IMR-90 (cell line): ENCODE measurements at regions not wholly inside any gene's neighbourhood (a gene's known extent, or its start where the extent isn't known, plus 50 kb on each side); places are given as distances from the start of the nearest gene placed in this dataset.

ENCODE experiments used
- ATAC-seq: fragments of 200-7000 bp; cut with Tn5 transposase; 2 replicates; pipeline ENCODE4 v1.9.1; 2020; ENCODE audit warnings: low read depth, mild to moderate bottlenecking, moderate library complexity
- BruUV-seq: library from RNA; stranded (reverse); fragments of 400-500 nt; replicated peaks from 2 replicates; lab custom pipeline; 2021; lab: Mats Ljungman, UMichigan
- CTCF ChIA-PET: fragments of 300-600 bp; formaldehyde crosslinking; extraction: SDS; loops from one replicate; lab custom pipeline; 2021; ENCODE audit warnings: antibody characterized with exemption; lab: Yijun Ruan, JAX
- POLR2A ChIA-PET: fragments of 300-600 bp; sonication (Branson Sonifier 250); formaldehyde crosslinking; loops from one replicate; lab custom pipeline; 2022; ENCODE audit warnings: antibody characterized with exemption; ENCODE audit not compliant: unreplicated experiment; lab: Charles Lee
- DNase-seq: peaks from one replicate; pipeline ENCODE4 v3.0.0; 2013
- H2AFZ ChIP-seq: replicated peaks from 2 replicates; pipeline ENCODE3; 2013; ENCODE audit warnings: low read length, mild to moderate bottlenecking; ENCODE audit not compliant: poor library complexity
- H2AK5ac ChIP-seq: 2 replicates; pipeline ENCODE4 v1.6.1; 2013; ENCODE audit warnings: low read depth, low read length, inconsistent platforms
- H2AK9ac ChIP-seq: replicated peaks from 2 replicates; pipeline ENCODE3; 2013; ENCODE audit warnings: mild to moderate bottlenecking, low read depth, low read length, moderate library complexity; ENCODE audit not compliant: poor library complexity
- H2BK120ac ChIP-seq: 2 replicates; pipeline ENCODE4 v1.6.1; 2013; ENCODE audit warnings: low read depth, low read length, inconsistent platforms
- H2BK15ac ChIP-seq: 3 replicates; pipeline ENCODE4 v1.6.1; 2013; ENCODE audit warnings: low read depth, low read length, inconsistent platforms
- H2BK20ac ChIP-seq: 2 replicates; pipeline ENCODE4 v1.6.1; 2013; ENCODE audit warnings: low read depth, mild to moderate bottlenecking, inconsistent platforms, low read length, moderate library complexity
- H2BK5ac ChIP-seq: 2 replicates; pipeline ENCODE4 v1.6.1; 2013; ENCODE audit warnings: mild to moderate bottlenecking, low read depth, low read length, inconsistent platforms; ENCODE audit not compliant: poor library complexity, severe bottlenecking
- H3K14ac ChIP-seq: replicated peaks from 2 replicates; pipeline ENCODE4 v1.6.1; 2013; ENCODE audit warnings: low read depth, low read length, inconsistent platforms
- H3K18ac ChIP-seq: 2 replicates; pipeline ENCODE4 v1.6.1; 2013; ENCODE audit warnings: low read depth, low read length, control low read depth
- H3K23ac ChIP-seq: 2 replicates; pipeline ENCODE4 v1.6.1; 2013; ENCODE audit warnings: low read depth, low read length, inconsistent platforms
- H3K27ac ChIP-seq: 2 replicates; pipeline ENCODE4 v1.5.1; 2013; ENCODE audit warnings: mild to moderate bottlenecking, control low read depth, low read length; ENCODE audit not compliant: insufficient read depth
- H3K27me3 ChIP-seq: 2 replicates; pipeline ENCODE4 v1.6.1; 2013; ENCODE audit warnings: low read length; ENCODE audit not compliant: control insufficient read depth, insufficient read depth
- H3K36me3 ChIP-seq: 2 replicates; pipeline ENCODE4 v1.6.1; 2013; ENCODE audit warnings: low read length, mixed read lengths; ENCODE audit not compliant: control insufficient read depth, insufficient read depth
- H3K4ac ChIP-seq: 2 replicates; pipeline ENCODE4 v1.6.1; 2013; ENCODE audit warnings: low read depth, low read length, inconsistent platforms
- H3K4me1 ChIP-seq: 2 replicates; pipeline ENCODE4 v1.6.1; 2013; ENCODE audit warnings: low read length, mixed read lengths; ENCODE audit not compliant: control insufficient read depth, insufficient read depth
- H3K4me2 ChIP-seq: 2 replicates; pipeline ENCODE4 v1.6.1; 2013; ENCODE audit warnings: low read depth, mild to moderate bottlenecking, control low read depth, low read length, moderate library complexity
- H3K4me3 ChIP-seq: 2 replicates; pipeline ENCODE4 v1.5.1; 2013; ENCODE audit warnings: low read depth, mild to moderate bottlenecking, control low read depth, low read length, moderate library complexity; ENCODE audit not compliant: insufficient read depth
- H3K56ac ChIP-seq: 2 replicates; pipeline ENCODE4 v1.6.1; 2013; ENCODE audit warnings: low read length, inconsistent platforms; ENCODE audit not compliant: insufficient read depth; ENCODE audit errors: extremely low read depth
- H3K79me1 ChIP-seq, 2 experiments: 2 replicates each; pipeline ENCODE4 v1.6.1; 2013; ENCODE audit warnings: low read length in 2 of 2, inconsistent platforms in 1 of 2, low read depth in 1 of 2
- H3K9ac ChIP-seq: 2 replicates; pipeline ENCODE4 v1.6.1; 2013; ENCODE audit warnings: low read depth, low read length, control low read depth
- H3K9me1 ChIP-seq: 2 replicates; pipeline ENCODE4 v1.6.1; 2013; ENCODE audit warnings: low read length, inconsistent platforms; ENCODE audit not compliant: insufficient read depth
- H3K9me3 ChIP-seq: 2 replicates; pipeline ENCODE4 v1.6.1; 2013; ENCODE audit warnings: low read length; ENCODE audit not compliant: control insufficient read depth, insufficient read depth
- H4K20me1 ChIP-seq: 2 replicates; pipeline ENCODE4 v1.6.1; 2013; ENCODE audit warnings: low read length, inconsistent platforms; ENCODE audit not compliant: insufficient read depth
- H4K5ac ChIP-seq: 2 replicates; pipeline ENCODE4 v1.6.1; 2013; ENCODE audit warnings: mild to moderate bottlenecking, low read depth, low read length, control low read depth
- H4K8ac ChIP-seq, 2 experiments: 2 replicates each; pipeline ENCODE4 v1.6.1; 2013; ENCODE audit warnings: low read depth in 2 of 2, low read length in 2 of 2, control low read depth in 1 of 2, inconsistent platforms in 1 of 2
- H4K91ac ChIP-seq: 2 replicates; pipeline ENCODE4 v1.6.1; 2013; ENCODE audit warnings: low read depth, low read length, inconsistent platforms; ENCODE audit not compliant: insufficient read depth
- BHLHE40 ChIP-seq: fragments of 150-350 bp; IDR thresholded peaks from 2 replicates; pipeline ENCODE4 v1.6.1; 2016; ENCODE audit warnings: mild to moderate bottlenecking, low read depth, low read length
- CHD1 ChIP-seq: IDR thresholded peaks from 2 replicates; pipeline ENCODE4 v1.6.1; 2012; ENCODE audit warnings: low read depth, low read length, improper control_type of control experiment
- CTCF ChIP-seq: conservative IDR thresholded peaks from 2 replicates; pipeline ENCODE4 v1.5.1; 2012; ENCODE audit warnings: mild to moderate bottlenecking, low read depth, low read length, improper control_type of control experiment
- FOS ChIP-seq: fragments of 150-350 bp; IDR thresholded peaks from 2 replicates; pipeline ENCODE4 v1.6.1; 2016; ENCODE audit warnings: low read depth, low read length
- MAZ ChIP-seq: IDR thresholded peaks from 2 replicates; pipeline ENCODE4 v1.6.1; 2012; ENCODE audit warnings: low read depth, mild to moderate bottlenecking, low read length, improper control_type of control experiment, moderate library complexity, borderline replicate concordance
- MXI1 ChIP-seq: IDR thresholded peaks from 2 replicates; pipeline ENCODE4 v1.6.1; 2012; ENCODE audit warnings: low read depth, mild to moderate bottlenecking, low read length, moderate library complexity, borderline replicate concordance
- NFE2L2 ChIP-seq: fragments of 150-350 bp; IDR thresholded peaks from 2 replicates; pipeline ENCODE4 v1.6.1; 2016; ENCODE audit warnings: low read depth, mild to moderate bottlenecking, low read length
- POLR2A ChIP-seq: IDR thresholded peaks from 2 replicates; pipeline ENCODE4 v1.6.1; 2012; ENCODE audit warnings: mild to moderate bottlenecking, low read depth, low read length
- RAD21 ChIP-seq: IDR thresholded peaks from 2 replicates; pipeline ENCODE4 v1.6.1; 2012; ENCODE audit warnings: low read length, improper control_type of control experiment
- RFX5 ChIP-seq: IDR thresholded peaks from 2 replicates; pipeline ENCODE4 v1.8.0; 2012; ENCODE audit warnings: low read depth, mild to moderate bottlenecking, low read length, moderate library complexity
- WGBS, 2 experiments: methylation state at CpG; one replicate each; pipeline versions ENCODE4 v1.1.5 to v1.1.7; 2013; ENCODE audit warnings: missing lambda C conversion rate in 2 of 2; ENCODE audit not compliant: insufficient read length in 1 of 2; ENCODE audit errors: extremely low coverage in 2 of 2; 5-methylcytosine and 5-hydroxymethylcytosine counted together
- dilution Hi-C: fragments of 300-500 bp; cut with HindIII; formaldehyde crosslinking; loops from one replicate; pipeline ENCODE4 v1.14.3; 2018; ENCODE audit warnings: low sequenced_read_pairs; ENCODE audit not compliant: unreplicated experiment
- in situ Hi-C: fragments of 300-500 bp; cut with MboI; formaldehyde crosslinking; loops from 3 replicates; pipeline ENCODE4 v1.14.3; 2019; ENCODE audit warnings: low sequenced_read_pairs, inconsistent platforms, mixed read lengths
- intact Hi-C: fragments of 100-400 bp; cut with micrococcal nuclease; formaldehyde crosslinking; loops from 2 replicates; pipeline ENCODE4 v1.10.0; 2022
- TF ChIP-seq, protein P1 (sequence below): fragments of 150-350 bp; IDR thresholded peaks from 2 replicates; pipeline ENCODE4 v1.6.1; 2017; ENCODE audit warnings: mild to moderate bottlenecking, antibody characterized with exemption, low read length, low read depth

DNA sequence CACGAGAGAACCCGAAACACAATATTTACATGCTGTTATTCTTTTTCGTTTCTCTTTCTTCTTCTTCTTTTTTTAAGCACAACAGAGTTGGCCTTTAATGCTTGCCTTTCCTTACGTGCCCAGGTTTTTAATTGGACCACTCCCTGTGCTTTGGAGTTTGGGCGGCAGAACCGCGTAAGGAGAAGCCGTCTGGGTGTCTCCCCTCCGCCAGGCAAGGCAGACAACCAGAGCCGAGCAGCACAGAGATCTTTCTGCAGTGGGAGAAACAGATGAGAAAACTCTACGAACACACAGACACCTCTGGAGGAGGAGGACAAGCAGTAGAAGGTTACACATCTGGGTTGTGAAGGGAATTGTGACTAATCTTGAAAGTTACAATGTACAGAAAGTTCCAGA, 150.0 kb upstream of the UBL3 start:
- Histone ChIP-seq H3K23ac (no peak overlapping the region), H3K9ac (no peak overlapping the region), H3K27ac (no peak overlapping the region), H3K79me1 (no peaks in the 10 kb centered on the region), H2BK120ac (no peak overlapping the region), H3K36me3 (no peaks in the 10 kb centered on the region), H2BK5ac (no peak overlapping the region), H3K56ac (no peak overlapping the region), H2AK5ac (no peak overlapping the region; the same call in 1 of the 2 replicates), H3K14ac (no peak overlapping the region), H3K4me2 (no peak overlapping the region), H2AK9ac (no peak overlapping the region), H2BK15ac (no peak overlapping the region), H2AFZ (no peak overlapping the region), H4K91ac (no peak overlapping the region), H3K4me3 (no peak overlapping the region), H3K4me1 (peaks cover 14% of the 10 kb centered on the region; the same call in 1 of the 2 replicates), H3K4ac (no peak overlapping the region), H4K8ac (no peak overlapping the region), H2BK20ac (no peak overlapping the region), H3K9me1 (peaks cover 5% of the 10 kb centered on the region), H4K20me1 (no peaks in the 10 kb centered on the region), H3K9me3 (no peaks in the 10 kb centered on the region), H3K18ac (no peak overlapping the region), H3K27me3 (no peaks in the 10 kb centered on the region), H4K5ac (no peak overlapping the region)
- intact Hi-C loops = no loop called here
- dilution Hi-C loops = no loop called here
- no peak for ATAC-seq
- BruUV-seq = no TSS peak
- ChIA-PET POLR2A (no interaction called here), CTCF (no interaction called here)
- TF ChIP-seq CHD1 = no peak
- TF ChIP-seq NFE2L2 = no peak
- TF ChIP-seq RAD21 = no peak
- TF ChIP-seq MAZ = no peak
- no peak for TF ChIP-seq POLR2A
- no peak for TF ChIP-seq BHLHE40
- TF ChIP-seq FOS = no peak
- TF ChIP-seq, protein P1, sequence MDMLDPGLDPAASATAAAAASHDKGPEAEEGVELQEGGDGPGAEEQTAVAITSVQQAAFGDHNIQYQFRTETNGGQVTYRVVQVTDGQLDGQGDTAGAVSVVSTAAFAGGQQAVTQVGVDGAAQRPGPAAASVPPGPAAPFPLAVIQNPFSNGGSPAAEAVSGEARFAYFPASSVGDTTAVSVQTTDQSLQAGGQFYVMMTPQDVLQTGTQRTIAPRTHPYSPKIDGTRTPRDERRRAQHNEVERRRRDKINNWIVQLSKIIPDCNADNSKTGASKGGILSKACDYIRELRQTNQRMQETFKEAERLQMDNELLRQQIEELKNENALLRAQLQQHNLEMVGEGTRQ = no peak
- no peak for TF ChIP-seq MXI1
- TF ChIP-seq CTCF = no peak
- no peak for TF ChIP-seq RFX5
- in situ Hi-C loops = no loop called here
- no peak for DNase-seq
- WGBS, 2 experiments = 91% methylated on average over 4 of the region's 11 CpGs; no CpG with 5 or more reads in 1 of the 2 experiments
